Peyer's patch (tissue), 4 donors: ENCODE measurements at regions not wholly inside any gene's neighbourhood (a gene's known extent, or its start where the extent isn't known, plus 50 kb on each side); places are given as distances from the start of the nearest gene placed in this dataset.
"Not testable (repeated sequence)": the region's sequence is repeated elsewhere in the genome, so short reads cannot be mapped to it uniquely, and the experiment has no call there.

Source experiments
- DNase-seq, 3 donors: peaks; one replicate each; pipeline ENCODE4 v3.0.0-alpha.2; 2017 to 2019
- H3K27ac ChIP-seq, 4 donors: fragments of 200-600 bp; sonication (generic); one replicate each; pipeline ENCODE4 v1.5.1; 2016 to 2019
- H3K27me3 ChIP-seq, 2 donors: fragments of 200-600 bp; sonication (generic); one replicate each; pipeline ENCODE4 v1.5.1; 2019
- H3K36me3 ChIP-seq, 3 donors: fragments of 200-600 bp; sonication (generic); one replicate each; pipeline ENCODE4 v1.5.1; 2016 to 2019
- H3K4me1 ChIP-seq, 4 donors: fragments of 200-600 bp; sonication (generic); one replicate each; pipeline ENCODE4 v1.5.1; 2016 to 2019
- H3K4me3 ChIP-seq, 4 donors: fragments of 200-600 bp; sonication (generic); 1 replicate in 3 of 4; 2 replicates in 1 of 4; pipeline ENCODE4 v1.5.1; 2016 to 2019; ENCODE audit warnings: mild to moderate bottlenecking in 1 of 4
- H3K9me3 ChIP-seq, 4 donors: fragments of 200-600 bp; sonication (generic); one replicate each; pipeline ENCODE4 v1.5.1; 2016 to 2019; ENCODE audit warnings: mild to moderate bottlenecking in 1 of 4
- CTCF ChIP-seq, 6 experiments: fragments of 450-650 bp in 4 of 6; fragments of 200-600 bp in 2 of 6; sonication (generic) in 1 of 6; IDR thresholded peaks; one replicate each; pipeline ENCODE4 v1.5.1; 2017 to 2019; ENCODE audit warnings: antibody characterized with exemption in 6 of 6, mild to moderate bottlenecking in 3 of 6, moderate library complexity in 1 of 6
- POLR2A ChIP-seq, 2 donors: fragments of 450-650 bp; IDR thresholded peaks; one replicate each; pipeline ENCODE4 v1.5.1; 2017; ENCODE audit warnings: antibody characterized with exemption in 2 of 2, mild to moderate bottlenecking in 2 of 2, moderate library complexity in 2 of 2

- no peak overlapping the region for H3K4me3 ChIP-seq
- no peaks in the 10 kb centered on the region for H3K4me1 ChIP-seq
- no peaks in the 10 kb centered on the region for H3K9me3 ChIP-seq
- H3K27me3 ChIP-seq = no peaks in the 10 kb centered on the region
- no peaks in the 10 kb centered on the region for H3K36me3 ChIP-seq
- DNase-seq = no peak
- no peak for TF ChIP-seq CTCF (IDR thresholded peaks at IDR 0.05)
- no peak for TF ChIP-seq POLR2A (IDR thresholded peaks at IDR 0.05)
- no peak overlapping the region for H3K27ac ChIP-seq
These were observed 224.5 kb downstream of the TEX13C start for GRCh38 chrX:125544031-125544660.

- Histone ChIP-seq H3K36me3 (no peaks in the 10 kb centered on the region), H3K9me3 (no peaks in the 10 kb centered on the region), H3K4me1 (no peaks in the 10 kb centered on the region), H3K27ac (no peak overlapping the region), H3K4me3 (no peak overlapping the region), H3K27me3 (no peaks in the 10 kb centered on the region)
- no peak for DNase-seq
- TF ChIP-seq POLR2A (IDR thresholded peaks at IDR 0.05) (no peak), CTCF (IDR thresholded peaks at IDR 0.05) (no peak)
These were observed 225.2 kb downstream of the TEX13C start for GRCh38 chrX:125544856-125545255.

GRCh38 chrX:125577479-125577878 lies 257.8 kb downstream of the TEX13C start:
- Histone ChIP-seq H3K27ac (no peak overlapping the region), H3K36me3 (no peaks in the 10 kb centered on the region), H3K9me3 (no peaks in the 10 kb centered on the region), H3K4me1 (no peaks in the 10 kb centered on the region), H3K4me3 (no peak overlapping the region), H3K27me3 (no peaks in the 10 kb centered on the region)
- TF ChIP-seq CTCF (IDR thresholded peaks at IDR 0.05) = no peak
- no peak for DNase-seq

- Histone ChIP-seq H3K4me3 (no peak overlapping the region), H3K9me3 (no peaks in the 10 kb centered on the region), H3K27ac (no peak overlapping the region), H3K36me3 (no peaks in the 10 kb centered on the region), H3K4me1 (no peaks in the 10 kb centered on the region), H3K27me3 (no peaks in the 10 kb centered on the region)
- DNase-seq = no peak
- no peak for TF ChIP-seq CTCF (IDR thresholded peaks at IDR 0.05)
- TF ChIP-seq POLR2A (IDR thresholded peaks at IDR 0.05) = no peak
These were observed 284.8 kb downstream of the TEX13C start for GRCh38 chrX:125604448-125604847.

- no peak for TF ChIP-seq POLR2A (IDR thresholded peaks at IDR 0.05)
- TF ChIP-seq CTCF (IDR thresholded peaks at IDR 0.05) = no peak
- no peaks in the 10 kb centered on the region for H3K9me3 ChIP-seq
These were observed 285.5 kb downstream of the TEX13C start for GRCh38 chrX:125605145-125605544.

GRCh38 chrX:125614591-125615343 lies 295.1 kb downstream of the TEX13C start:
- H3K36me3 ChIP-seq, H3K27ac ChIP-seq, H3K27me3 ChIP-seq, H3K9me3 ChIP-seq, DNase-seq, H3K4me1 ChIP-seq, H3K4me3 ChIP-seq: not testable (repeated sequence)

More at GRCh38 chrX:125605145-125605544, 285.5 kb downstream of the TEX13C start:
- H3K27me3 ChIP-seq = no peaks in the 10 kb centered on the region
- no peak overlapping the region for H3K27ac ChIP-seq
- no peak overlapping the region for H3K4me3 ChIP-seq
- no peaks in the 10 kb centered on the region for H3K36me3 ChIP-seq
- H3K4me1 ChIP-seq = no peaks in the 10 kb centered on the region
- no peak for DNase-seq
